NCI-H2227 (cell line): ENCODE measurements at regions not wholly inside any gene's neighbourhood (a gene's known extent, or its start where the extent isn't known, plus 50 kb on each side); places are given as distances from the start of the nearest gene placed in this dataset.
A peak's percentile ranks its signal among the peaks of the same experiment; 100 is the strongest.

Experiments used
- DNase-seq: peaks from one replicate; lab custom pipeline; 2025; ENCODE audit not compliant: unreplicated experiment; lab: John Stamatoyannopoulos, UW

DNA sequence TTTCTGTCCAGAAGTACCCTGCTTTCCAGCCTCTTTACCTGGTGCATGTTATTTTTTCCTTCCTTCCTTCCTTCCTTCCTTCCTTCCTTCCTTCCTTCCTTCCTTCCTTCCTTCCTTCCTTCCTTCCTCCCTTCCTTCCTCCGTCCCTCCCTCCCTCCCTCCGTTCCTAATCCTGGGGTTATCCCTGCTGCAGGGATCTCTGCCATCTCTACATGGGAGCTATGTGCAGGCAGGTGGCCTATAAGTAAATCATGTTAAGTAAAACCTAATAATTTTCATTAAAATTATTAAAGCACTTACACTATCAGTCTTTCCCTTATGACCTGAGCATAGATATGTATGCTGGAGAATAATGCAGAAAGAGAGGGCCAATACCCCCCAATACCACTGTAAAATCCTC, 351.9 kb downstream of the ZSWIM6 start:
- no peak for DNase-seq

DNA sequence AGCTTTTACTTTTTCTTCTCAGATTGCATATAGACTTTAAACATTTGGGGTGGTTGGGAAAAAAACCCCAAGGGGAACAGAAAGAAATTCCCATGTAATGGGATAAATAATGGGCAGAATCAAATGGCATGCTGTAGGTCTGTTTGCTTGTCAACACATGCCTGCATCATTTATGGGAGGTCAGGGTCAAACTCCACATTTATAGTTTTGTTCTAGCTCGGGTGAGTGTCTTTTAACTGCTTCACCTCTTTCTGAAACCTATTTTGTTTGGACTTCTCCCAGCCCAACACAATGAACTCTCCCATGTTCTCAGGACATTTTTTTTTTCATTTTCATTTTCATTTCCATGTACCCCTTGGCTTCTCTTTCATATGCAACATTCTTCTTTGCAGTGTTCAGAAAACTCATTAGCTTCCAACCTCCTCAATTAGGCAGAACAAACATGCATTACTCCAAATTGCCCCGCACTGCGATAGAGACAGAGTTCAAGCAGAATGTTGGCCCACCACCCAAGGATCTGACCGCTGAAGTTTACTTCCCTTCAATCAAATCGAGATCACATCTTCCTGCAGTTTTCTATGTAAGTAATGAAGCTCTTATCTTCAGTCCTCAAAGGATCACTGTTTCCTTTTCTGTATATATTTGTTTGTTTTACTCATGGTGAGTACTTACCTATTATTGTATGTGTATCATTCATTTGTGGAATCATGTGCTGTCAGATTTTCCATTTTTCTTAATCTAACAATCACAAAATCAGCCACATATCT, 354.6 kb downstream of the ZSWIM6 start:
- no peak for DNase-seq

DNA sequence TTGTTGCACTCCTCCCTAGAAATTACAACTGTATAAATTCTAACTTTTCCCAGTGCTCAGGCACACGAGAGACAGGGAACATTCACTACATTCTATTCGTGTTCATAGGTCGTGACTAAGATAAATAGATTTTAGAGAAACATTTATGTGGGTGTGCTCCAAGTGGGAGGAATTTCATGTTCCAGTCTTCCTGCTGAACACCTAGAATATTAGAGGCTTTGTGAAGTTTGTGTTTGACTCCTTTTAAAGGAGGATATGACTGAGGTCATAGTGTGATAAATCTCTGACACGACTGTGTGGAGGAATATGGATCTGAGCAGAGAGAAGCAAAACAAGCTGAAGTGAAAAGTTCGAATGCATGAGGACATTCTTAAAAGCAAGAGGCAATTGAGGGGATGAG, 355.3 kb downstream of the ZSWIM6 start:
- no peak for DNase-seq

DNA sequence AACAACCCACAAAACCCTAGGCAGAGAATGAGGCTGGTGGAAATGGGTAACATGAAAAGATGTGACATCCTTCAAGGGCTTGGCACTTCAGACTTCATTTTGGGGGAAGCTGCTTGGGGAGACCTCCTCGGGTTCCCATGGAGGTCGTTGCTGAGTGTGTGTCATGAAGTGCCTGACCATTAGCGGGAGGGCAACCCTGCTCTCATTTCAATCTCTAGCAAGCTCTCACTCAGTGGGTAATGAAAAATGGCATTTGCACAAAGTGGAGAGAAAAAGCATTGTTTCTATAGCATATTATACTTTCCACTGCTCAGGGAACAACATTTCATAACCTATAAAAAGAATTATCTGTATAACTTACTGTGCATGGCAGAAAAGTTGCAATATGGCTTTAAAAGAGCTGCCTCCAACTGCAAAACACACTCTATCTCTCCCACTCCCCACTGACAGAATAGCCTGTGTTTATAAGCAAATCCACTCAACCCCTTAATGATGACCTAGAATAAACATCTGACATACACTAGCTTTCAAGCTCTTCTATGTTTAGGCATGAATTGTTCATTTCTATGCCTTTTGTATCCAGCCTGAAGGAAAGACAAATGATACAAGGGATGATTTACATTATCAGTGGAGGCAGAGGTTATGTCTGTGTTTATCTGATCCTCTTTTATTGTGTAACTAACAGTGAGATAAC, 357.2 kb downstream of the ZSWIM6 start:
- DNase-seq, result peak; percentile 18

DNA sequence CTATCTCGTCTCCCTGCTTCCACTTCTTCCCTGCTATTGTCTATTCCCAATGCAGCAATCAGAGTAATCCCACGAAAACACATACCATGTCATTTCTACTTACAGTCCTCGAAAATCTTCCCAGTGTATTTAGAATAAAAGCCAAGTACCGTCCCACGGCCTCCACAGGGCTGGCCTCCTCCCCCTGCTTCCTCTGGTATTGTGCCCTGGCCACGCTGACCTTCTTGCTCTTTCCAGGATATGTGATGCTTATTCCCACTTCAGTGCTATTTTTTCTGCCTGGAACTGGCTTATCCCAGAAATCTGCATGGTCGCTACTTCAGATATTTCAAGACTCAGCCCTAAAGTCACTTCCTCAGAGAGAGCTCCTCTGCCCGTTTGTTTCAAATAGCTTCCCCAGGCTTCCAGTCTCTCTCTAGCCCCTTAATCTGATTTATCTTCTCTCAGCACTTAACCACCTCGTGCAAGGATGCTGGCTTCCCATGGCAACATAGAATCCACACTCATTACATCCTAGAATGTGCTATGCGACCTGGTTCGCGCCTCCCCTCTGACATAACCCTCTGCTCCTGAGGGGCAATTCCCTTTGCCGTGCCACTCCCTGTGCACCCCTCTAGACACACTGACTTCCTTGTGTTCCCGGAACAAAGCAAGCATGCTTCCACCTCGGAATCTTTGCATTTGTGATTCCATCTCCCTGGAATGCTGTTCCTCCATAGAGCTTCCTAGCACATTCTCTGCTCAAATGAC, 365.9 kb downstream of the ZSWIM6 start:
- DNase-seq, result no peak

DNA sequence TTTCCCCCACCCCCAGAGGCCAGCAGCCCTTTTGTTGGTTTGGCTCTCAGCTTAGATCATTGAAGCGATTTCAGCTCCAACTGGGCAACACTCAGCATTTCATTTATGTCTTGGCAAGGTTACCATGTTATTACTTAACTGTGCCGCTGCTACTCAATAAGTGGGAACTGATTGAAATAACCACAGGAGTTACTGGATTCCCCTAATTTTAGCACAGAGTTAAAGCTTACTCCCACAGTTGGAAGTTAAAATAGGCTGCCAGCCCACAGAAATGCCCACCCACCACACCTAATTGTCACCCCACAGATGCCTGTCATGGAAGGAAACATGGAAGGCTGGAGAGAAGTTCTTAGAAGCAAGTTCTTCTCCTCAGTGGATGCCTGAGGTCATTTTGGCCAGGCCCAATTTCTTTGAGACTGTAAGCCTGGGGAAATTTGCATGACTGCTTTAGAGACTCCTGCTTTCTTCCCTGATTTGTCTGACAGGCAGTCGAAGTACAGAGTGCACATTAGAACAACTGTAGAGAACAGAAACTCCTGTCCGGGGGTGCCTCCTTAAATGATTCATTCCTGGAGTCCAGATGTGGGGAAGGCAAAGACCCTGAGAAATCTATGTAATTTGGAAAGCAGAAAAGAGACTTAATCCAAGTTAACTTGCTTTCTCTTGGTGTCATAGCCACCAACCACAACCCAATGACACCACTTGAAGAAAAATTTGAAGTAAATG, 370.0 kb downstream of the ZSWIM6 start:
- peak; percentile 24 for DNase-seq

DNA sequence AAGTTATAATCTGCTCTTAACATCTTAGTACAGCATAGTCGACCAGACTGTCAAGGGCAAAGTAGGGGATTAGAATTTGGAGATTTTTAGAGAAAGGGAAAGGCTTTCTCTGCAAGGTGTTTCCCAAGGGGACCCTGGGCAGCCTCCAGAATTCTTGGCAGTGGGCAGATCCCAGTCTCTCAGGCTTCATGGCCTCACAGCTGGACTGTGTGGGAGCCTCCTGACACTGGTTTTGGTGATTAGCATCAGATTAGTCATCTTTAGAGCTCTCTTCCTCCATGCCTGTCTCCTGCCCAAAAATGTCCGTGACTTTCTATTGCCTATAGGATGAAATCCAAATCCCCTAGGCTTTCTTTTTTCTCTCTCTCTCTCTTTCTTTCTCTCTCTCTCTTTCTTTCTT, 370.7 kb downstream of the ZSWIM6 start:
- no peak for DNase-seq

DNA sequence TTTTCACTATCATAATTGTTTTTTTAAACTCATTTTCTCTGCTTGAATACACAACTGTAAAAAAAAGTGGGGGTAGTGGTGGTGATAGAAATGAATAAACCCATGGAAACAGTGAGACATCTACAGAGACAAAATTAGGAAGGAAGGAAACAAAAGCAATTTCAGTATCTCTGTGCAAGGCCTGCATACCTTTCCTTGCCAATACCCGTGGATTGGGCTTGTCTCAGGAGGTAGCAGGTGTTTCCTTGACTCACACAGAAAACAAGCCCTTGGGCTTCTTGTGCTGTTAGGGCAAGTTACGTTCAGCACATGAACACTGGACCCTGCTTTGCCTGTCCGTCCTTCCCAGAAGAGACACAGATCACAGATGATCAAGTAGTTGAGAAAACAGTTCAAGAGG, 372.2 kb downstream of the ZSWIM6 start:
- DNase-seq, result no peak

DNA sequence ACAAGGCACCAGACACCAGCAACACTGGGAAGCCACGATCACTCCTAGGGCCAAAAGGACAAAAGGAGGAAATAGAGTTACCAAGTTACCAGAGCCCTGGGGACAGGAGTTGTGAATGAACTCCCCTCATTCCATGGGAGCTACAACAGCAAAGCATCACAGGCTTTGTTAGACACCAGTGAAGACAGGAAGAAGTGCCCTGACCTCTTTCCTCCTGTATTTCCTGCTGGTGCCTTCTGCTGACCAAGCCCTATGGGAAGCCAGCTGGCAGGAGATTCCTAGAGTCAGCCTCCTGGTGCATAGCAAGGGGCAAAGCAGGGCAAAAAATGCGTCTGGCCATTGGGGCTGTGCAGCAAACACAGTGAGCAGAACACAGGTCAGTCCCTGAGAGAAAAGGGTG, 374.7 kb downstream of the ZSWIM6 start:
- no peak for DNase-seq

DNA sequence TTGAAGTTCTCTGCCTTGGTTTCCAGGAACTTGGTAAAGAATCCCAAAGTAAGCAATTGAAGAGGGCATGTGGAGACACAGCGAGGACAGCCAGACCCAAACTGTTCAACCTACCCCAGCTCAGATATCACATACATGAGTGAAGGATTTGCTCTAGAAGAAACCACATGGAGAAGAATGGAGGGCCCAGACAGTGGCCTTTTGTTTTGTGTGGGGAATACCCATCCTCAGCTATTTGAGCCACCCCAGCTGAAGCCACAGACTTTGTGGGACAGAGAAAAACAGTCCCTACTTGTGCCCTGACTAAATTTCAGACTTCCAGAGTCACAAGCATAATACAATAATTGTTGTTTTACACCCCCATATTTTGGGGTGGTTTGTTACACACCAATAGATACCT, 387.1 kb downstream of the ZSWIM6 start:
- no peak for DNase-seq

DNA sequence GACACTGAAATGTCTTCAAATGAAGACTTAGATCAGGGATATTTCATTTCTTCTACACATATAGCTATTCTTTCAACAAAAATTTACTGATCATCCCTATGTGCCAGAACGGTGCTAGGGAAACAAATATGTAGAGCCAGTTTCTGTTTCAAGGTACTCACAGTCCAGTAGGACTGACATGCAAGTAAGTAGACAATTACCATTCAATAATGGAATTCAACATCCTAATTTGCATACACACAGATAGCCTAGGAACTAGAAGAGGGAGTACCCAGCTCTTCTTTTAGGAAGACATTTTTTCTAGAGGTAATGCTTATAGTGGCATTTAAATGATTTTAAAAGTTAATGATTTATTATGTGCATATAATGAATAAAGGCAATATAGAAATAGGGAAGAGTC, 388.8 kb downstream of the ZSWIM6 start:
- no peak for DNase-seq

DNA sequence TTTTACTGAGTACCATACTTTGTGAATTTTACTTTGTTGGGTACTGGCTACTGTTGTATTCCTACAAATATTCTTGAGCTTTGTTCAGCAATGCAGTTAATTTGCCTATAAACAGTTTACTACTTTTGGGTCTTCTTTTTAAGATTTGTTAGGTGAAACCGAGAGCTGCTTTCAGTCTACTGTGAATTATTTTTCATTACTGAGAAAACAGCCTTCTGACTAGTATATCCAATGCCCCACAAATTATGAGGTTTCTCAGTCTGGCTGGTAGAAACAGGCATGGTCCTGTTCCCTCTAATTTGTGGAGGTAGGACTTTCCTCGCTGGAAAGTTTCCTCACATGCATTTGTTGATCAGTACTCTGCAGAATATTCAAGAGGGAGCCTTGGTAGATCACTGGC, 392.0 kb downstream of the ZSWIM6 start:
- no peak for DNase-seq

DNA sequence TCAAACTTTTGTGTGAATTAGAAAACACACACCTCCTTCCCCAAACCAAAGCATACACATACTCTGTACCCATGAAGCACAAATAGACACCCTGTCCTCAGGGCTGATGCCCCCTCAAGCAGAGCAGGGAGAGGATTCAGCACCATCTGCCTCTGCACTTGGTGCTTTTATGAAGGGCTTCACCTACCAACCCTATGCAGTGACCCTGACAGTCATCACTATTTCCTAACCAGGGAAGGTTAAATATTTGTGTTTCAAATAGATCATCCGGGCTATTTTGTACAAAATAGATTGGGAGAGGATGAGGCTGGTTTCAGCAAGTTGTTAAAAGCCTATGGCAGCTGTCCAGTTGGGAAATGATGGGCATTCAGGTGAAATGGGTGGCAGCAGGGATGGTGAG, 396.2 kb downstream of the ZSWIM6 start:
- DNase-seq, result no peak

DNA sequence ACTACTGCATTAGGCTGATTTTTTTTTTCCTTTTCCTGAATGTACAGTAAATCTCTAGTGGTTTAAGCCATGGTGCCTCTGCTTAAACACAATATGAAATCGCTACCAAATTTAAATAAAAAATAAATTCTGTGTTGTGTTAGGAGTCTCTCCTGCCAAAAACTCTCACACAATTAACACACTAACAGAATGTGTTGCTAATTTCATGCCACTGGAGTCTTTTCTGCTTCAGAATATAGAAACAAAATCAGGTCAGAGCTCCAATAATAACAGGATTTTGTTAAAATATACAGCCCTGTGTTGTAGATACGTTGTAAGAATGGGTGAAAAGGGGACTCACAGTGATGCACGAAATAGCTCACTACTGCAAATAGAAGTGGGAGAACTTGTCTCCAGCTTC, 398.8 kb downstream of the ZSWIM6 start:
- DNase-seq, result no peak

DNA sequence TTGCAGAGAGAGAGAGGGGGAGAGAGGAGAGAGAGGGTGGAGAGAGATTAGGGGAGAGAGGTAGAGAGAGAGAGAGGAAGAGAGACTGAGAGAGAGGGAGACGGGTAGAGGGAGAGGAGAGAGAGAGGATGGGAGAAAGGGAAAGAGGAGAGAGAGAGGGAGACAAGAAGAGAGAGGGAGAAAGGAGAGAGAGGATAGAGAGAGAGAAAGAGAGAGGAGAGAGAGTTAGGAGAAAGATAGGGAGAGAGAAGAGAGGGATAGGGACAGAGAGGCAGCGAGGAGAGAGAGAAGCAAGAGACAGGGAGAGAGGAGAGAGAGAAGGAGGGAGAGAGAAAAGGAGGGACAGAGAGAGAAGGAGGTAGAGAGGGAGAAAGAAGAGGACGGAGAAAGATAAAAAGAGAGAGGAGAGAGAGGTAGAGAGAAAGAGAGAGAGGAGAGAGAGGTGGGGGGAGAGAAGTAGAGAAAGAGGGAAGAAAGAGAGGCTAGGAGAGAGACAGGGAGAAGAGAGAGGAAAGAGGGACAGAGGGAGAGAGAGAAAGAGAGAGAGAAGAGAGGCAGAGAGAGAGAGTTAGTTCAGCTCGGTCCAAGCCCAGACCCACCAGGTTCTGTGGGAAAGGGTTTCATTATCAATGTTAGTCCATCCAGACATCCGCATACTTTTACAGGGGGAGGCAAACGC, 399.3 kb downstream of the ZSWIM6 start:
- no peak for DNase-seq

DNA sequence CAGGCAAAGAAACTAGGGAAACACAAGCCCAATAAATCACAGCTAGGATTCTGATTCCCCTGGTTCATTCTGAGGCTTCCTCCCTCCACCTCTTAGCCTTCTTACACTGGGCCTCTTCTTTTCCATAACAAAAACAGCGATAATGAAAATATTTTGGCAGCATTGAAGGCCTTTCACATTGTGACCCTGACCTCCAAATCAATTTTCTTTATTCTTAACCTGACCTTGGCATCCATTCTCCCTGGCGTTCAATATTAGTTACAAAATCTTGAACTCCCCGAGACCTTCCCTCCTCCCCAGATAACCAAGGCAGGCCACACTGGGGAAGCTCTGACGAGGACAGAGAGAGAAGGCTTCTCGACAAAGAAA, 399.9 kb downstream of the ZSWIM6 start:
- no peak for DNase-seq

DNA sequence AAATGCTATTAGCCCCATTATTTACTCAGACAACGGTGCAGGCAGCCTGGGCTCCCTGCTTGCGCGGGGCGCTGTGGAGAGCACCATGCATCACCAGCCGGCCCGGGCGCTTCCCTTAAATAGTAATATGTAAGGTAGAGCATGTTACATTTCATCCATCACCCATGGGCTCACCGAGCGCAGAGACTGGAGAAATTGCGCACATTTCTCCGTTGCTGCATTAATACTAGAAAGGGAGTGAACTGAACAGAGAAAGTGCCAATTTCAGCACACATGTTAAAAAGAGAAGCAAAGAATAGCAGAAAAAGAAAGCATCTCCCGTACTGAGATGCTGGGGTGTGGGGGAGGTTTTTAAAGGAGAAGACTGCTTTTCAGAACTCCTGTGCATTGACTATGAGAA, 400.3 kb downstream of the ZSWIM6 start:
- peak; percentile 25 for DNase-seq

DNA sequence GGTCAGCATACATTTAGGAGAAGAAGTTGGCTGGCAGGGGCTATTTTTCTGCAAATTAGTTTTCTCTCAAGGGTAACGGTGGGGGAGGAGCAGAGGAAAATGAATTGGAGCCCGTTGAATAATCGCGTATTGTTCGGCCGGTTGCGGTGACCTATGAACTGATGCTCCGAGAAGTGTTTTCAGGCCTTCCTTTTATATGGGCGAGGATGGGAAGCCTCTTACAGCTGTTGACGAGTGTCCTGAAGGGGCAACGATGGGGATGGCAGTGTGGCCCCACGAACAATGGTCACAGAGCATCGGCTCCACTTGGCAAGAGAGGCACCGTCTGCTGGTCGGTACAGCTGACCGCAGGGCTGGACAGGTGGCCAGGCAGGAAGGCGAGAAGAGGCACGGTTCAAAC, 400.7 kb downstream of the ZSWIM6 start:
- DNase-seq, result no peak

DNA sequence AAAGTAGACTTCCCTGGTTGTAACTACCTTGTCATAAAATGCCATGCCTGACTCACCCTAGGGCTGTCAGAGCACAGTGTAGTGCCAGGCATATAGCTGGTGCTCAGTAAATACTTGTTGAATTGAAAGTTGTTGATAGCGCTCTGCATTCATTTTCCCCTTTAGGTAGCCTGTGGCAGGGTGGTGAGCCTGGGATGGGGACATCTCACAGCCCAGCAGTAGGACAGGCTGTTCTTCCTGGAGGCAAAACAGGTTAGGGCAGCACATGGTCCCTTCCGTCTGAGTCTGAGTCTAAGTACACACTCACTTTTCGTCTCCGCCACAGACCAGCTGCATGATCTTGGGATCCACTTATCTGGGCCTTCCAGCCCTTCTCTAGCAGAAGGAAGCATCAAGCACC, 401.9 kb downstream of the ZSWIM6 start:
- DNase-seq, result no peak

DNA sequence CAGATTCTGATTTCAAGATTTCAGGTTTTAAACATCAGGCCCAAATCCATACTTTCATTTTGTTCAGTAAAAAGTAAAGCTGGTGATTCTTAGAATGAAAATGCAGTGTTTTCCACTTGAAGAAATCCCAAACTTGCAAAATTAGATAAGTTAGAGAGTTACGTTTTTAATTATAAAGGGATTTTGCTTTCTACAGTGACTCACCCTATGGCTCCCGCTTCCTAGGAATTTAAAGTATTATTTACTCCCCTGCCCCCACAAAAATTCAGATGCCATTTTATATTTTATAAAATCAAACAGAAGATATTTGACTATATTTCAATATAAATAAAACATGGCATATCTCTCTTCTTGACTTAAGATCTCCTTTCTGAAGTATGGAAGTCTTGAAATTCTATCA, 402.9 kb downstream of the ZSWIM6 start:
- no peak for DNase-seq

DNA sequence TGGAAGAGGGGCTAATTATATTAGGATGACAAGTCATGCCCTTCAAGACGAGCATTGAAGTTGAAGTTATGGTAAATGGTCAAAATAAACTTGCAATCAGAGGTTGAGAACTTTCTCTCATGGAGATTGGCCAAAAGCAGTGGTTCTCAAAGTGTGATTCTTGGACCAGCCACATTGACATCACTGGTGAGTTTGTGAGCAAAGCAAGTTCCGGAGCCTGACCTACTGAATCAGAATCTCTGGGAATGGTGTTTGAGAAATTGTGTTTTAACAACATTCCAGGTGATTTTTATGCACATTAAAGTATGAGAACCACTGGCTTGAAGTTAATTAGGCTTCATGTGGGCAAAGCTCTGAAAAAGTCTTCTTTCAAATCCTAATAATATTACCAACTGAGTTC, 403.5 kb downstream of the ZSWIM6 start:
- no peak for DNase-seq
